ENCODE measurements at regions not wholly inside any gene's neighbourhood (a gene's known extent, or its start where the extent isn't known, plus 50 kb on each side); places are given as distances from the start of the nearest gene placed in this dataset.
A peak's percentile ranks its signal among the peaks of the same experiment; 100 is the strongest.

DNA sequence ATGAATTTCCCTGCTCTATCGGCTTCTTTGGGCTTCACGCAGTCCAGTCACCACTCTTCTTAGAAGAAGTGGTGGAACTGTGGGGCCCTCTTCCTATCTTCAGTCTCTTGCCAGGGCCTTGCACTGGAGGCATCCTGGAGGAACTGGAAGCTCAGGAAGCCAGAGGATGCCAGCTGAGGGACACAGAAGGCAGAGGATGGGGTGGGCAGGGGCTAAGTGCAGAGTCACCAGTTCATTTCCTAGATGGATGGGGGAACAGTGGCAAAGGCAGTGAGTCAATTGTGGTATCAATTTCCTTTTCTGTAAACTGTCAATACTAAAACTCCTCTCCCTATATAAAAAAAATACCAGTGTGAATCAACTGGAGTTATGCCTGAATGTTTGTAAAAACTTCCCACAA lies 419.7 kb downstream of the KLF12 start:
- Histone ChIP-seq H3K27me3 (replicated peaks; ENCODE audit: insufficient read depth) (no peaks in the 10 kb centered on the region), H3K4me3 (no peak overlapping the region), H3K36me3 (peaks cover 4% of the 10 kb centered on the region), H3K27ac (no peak overlapping the region), H3K4me1 (ENCODE audit: control insufficient read depth in 1 of 2, low read depth in 2 of 2) (peaks cover 5 to 13% of the 10 kb centered on the region in 2 donors), H3K9me3 (no peaks in the 10 kb centered on the region)
- no peak for TF ChIP-seq CTCF (IDR thresholded peaks at IDR 0.05)
- DNase-seq (ENCODE audit: low spot score) = no peak
- ATAC-seq (ENCODE audit: insufficient number of reproducible peaks, low FRiP score, low read depth) = no peak

DNA sequence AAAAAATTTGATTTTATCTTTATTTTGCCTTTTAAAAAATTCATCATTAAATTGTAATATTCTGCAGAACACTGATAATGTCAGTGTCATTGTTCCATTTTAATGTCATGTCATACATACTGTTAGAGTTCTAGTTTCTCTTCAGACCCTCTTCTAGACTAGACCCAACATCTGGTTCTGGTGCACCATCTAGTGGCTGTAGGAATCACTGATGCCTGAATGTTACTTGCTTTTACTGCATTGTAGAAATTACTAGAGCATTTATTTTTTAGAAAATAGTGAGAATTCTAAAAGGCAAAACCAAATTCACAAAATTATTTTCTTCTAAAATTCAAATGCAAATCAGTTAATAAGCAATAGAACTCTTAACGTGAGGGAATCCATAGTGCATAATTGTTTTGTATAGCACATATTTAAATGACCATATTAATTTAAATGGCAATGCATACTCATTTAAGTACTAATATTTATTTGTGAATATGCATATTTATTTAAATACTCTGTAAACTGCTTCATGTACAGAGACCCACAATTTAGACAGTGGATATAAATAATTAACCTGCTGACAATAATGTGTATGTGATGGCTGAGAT lies 425.7 kb downstream of the KLF12 start:
- no peak for ATAC-seq (ENCODE audit: insufficient number of reproducible peaks, low FRiP score, low read depth)
- H3K36me3 ChIP-seq = no peaks in the 10 kb centered on the region
- no peak overlapping the region for H3K4me3 ChIP-seq
- H3K27me3 ChIP-seq (replicated peaks; ENCODE audit: insufficient read depth) = no peaks in the 10 kb centered on the region
- no peaks in the 10 kb centered on the region for H3K9me3 ChIP-seq
- H3K27ac ChIP-seq = no peak overlapping the region
- peak; percentile 58 for TF ChIP-seq CTCF (IDR thresholded peaks at IDR 0.05)
- no peaks in the 10 kb centered on the region for H3K4me1 ChIP-seq (ENCODE audit: control insufficient read depth in 1 of 2, low read depth in 2 of 2)
- DNase-seq (ENCODE audit: low spot score) = no peak

GRCh38 chr13:73704587-73704986 lies 429.6 kb downstream of the KLF12 start:
- DNase-seq (ENCODE audit: low spot score) = no peak

DNA sequence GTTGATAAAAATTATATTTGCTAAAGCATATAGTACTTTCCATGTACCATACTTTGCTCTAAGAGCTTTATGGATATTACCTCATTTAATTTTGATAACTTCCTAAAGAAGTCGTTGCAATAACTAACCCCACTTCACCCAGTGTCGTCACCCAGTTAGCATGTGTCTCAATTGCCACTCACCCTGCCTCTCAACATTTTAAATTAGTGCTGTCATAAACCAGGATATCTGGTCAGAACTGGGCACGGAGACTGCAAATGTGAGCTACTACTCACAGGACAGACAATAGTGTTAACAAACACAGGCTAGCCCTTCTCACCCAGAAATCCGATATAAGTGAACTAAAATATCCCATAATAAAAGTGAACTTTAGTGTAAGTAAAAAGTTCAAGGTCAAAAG lies 430.6 kb downstream of the KLF12 start:
- no peak for TF ChIP-seq CTCF (IDR thresholded peaks at IDR 0.05)
- no peak for DNase-seq (ENCODE audit: low spot score)
- no peak for ATAC-seq (ENCODE audit: insufficient number of reproducible peaks, low FRiP score, low read depth)

More at GRCh38 chr13:73704587-73704986, 429.6 kb downstream of the KLF12 start:
- Histone ChIP-seq H3K36me3 (no peaks in the 10 kb centered on the region), H3K9me3 (no peaks in the 10 kb centered on the region), H3K4me1 (ENCODE audit: control insufficient read depth in 1 of 2, low read depth in 2 of 2) (no peaks in the 10 kb centered on the region), H3K27ac (no peak overlapping the region), H3K4me3 (no peak overlapping the region), H3K27me3 (replicated peaks; ENCODE audit: insufficient read depth) (no peaks in the 10 kb centered on the region)
- no peak for ATAC-seq (ENCODE audit: insufficient number of reproducible peaks, low FRiP score, low read depth)
- TF ChIP-seq CTCF (IDR thresholded peaks at IDR 0.05) = no peak

GRCh38 chr13:73702419-73703071 lies 431.7 kb downstream of the KLF12 start:
- Histone ChIP-seq H3K4me1 (ENCODE audit: control insufficient read depth in 1 of 2, low read depth in 2 of 2) (no peaks in the 10 kb centered on the region), H3K27me3 (replicated peaks; ENCODE audit: insufficient read depth) (no peaks in the 10 kb centered on the region), H3K27ac (no peak overlapping the region), H3K4me3 (no peak overlapping the region), H3K36me3 (no peaks in the 10 kb centered on the region), H3K9me3 (no peaks in the 10 kb centered on the region)
- ATAC-seq (ENCODE audit: insufficient number of reproducible peaks, low FRiP score, low read depth) (no peak), DNase-seq (ENCODE audit: low spot score) (no peak)
- no peak for TF ChIP-seq CTCF (IDR thresholded peaks at IDR 0.05)

More for the DNA sequence above, 430.6 kb downstream of the KLF12 start:
- Histone ChIP-seq H3K36me3 (no peaks in the 10 kb centered on the region), H3K4me1 (ENCODE audit: control insufficient read depth in 1 of 2, low read depth in 2 of 2) (no peaks in the 10 kb centered on the region), H3K4me3 (no peak overlapping the region), H3K27ac (no peak overlapping the region), H3K27me3 (replicated peaks; ENCODE audit: insufficient read depth) (no peaks in the 10 kb centered on the region), H3K9me3 (no peaks in the 10 kb centered on the region)
